H1 (cell line): ENCODE measurements at regions not wholly inside any gene's neighbourhood (a gene's known extent, or its start where the extent isn't known, plus 50 kb on each side); places are given as distances from the start of the nearest gene placed in this dataset.

ENCODE experiments used
- BCL11A ChIP-seq, 2 experiments: IDR thresholded peaks; one replicate each; pipeline ENCODE4 v1.6.1; 2011; ENCODE audit warnings: low read depth in 2 of 2, low read length in 2 of 2, mild to moderate bottlenecking in 2 of 2
- CBX8 ChIP-seq: fragments of 300-800, 300-1000 bp; sonication (generic); IDR thresholded peaks from 2 replicates; pipeline ENCODE4 v1.7.1; 2016; ENCODE audit warnings: low read depth, low read length, borderline replicate concordance
- E2F6 ChIP-seq: IDR thresholded peaks from 2 replicates; pipeline ENCODE4 v1.6.1; 2012; ENCODE audit warnings: inconsistent platforms
- HDAC6 ChIP-seq: IDR thresholded peaks from one replicate; pipeline ENCODE4 v1.7.1; 2012; ENCODE audit warnings: low read depth, mild to moderate bottlenecking, inconsistent platforms, low read length, moderate library complexity
- KDM5A ChIP-seq: fragments of 200-600 bp; IDR thresholded peaks from 2 replicates; pipeline ENCODE4 v1.7.1; 2012; ENCODE audit warnings: mild to moderate bottlenecking, low read length, inconsistent platforms, mixed read lengths
- RAD21 ChIP-seq, 2 experiments: IDR thresholded peaks in 1 of 2; conservative IDR thresholded peaks in 1 of 2; 2 replicates each; pipeline ENCODE4 v1.6.1; 2011; ENCODE audit warnings: low read depth in 2 of 2, low read length in 2 of 2, improper control_type of control experiment in 1 of 2, inconsistent platforms in 1 of 2, mild to moderate bottlenecking in 1 of 2, moderate library complexity in 1 of 2
- TAF7 ChIP-seq: optimal IDR thresholded peaks from 2 replicates; pipeline ENCODE3; 2011; ENCODE audit warnings: low read depth, mild to moderate bottlenecking, inconsistent platforms, low read length, moderate library complexity, borderline replicate concordance

GRCh38 chr1:30049748-30050296, 673.6 kb downstream of the MATN1 start (continued):
- TF ChIP-seq RAD21 (IDR thresholded peaks at IDR 0.05 in 1 of 2, conservative IDR thresholded peaks at IDR 0.05 in 1 of 2; ENCODE audit: low read depth in 2 of 2, low read length in 2 of 2) (no peak), KDM5A (no peak), E2F6 (no peak), HDAC6 (no peak), BCL11A (IDR thresholded peaks at IDR 0.05; ENCODE audit: low read depth in 2 of 2, low read length in 2 of 2) (no peak), TAF7 (no peak), CBX8 (no peak)
- TF ChIP-seq, all 59 proteins: peak for 0
